Loucy (cell line): ENCODE measurements at regions not wholly inside any gene's neighbourhood (a gene's known extent, or its start where the extent isn't known, plus 50 kb on each side); places are given as distances from the start of the nearest gene placed in this dataset.
A peak's percentile ranks its signal among the peaks of the same experiment; 100 is the strongest.

Experiments
- H2AFZ ChIP-seq: fragments of 200-600 bp; sonication (generic); 2 replicates; pipeline ENCODE4 v1.6.0; 2016; ENCODE audit warnings: antibody characterized with exemption, mild to moderate bottlenecking, low read length, moderate library complexity
- H3F3A ChIP-seq: fragments of 200-600 bp; 2 replicates; pipeline ENCODE4 v1.6.0; 2016; ENCODE audit warnings: antibody characterized with exemption, low read depth, mild to moderate bottlenecking
- H3K27me3 ChIP-seq: fragments of 200-600 bp; sonication (generic); 2 replicates; pipeline ENCODE4 v1.6.1; 2014; ENCODE audit warnings: low read length, mild to moderate bottlenecking; ENCODE audit not compliant: insufficient read depth, poor library complexity, severe bottlenecking
- H3K36me3 ChIP-seq: fragments of 200-600 bp; sonication (generic); 2 replicates; pipeline ENCODE4 v1.6.1; 2016; ENCODE audit warnings: low read length; ENCODE audit not compliant: insufficient read depth
- H3K4me1 ChIP-seq: fragments of 200-600 bp; sonication (generic); 2 replicates; pipeline ENCODE4 v1.5.1; 2014; ENCODE audit warnings: low read length, mild to moderate bottlenecking; ENCODE audit not compliant: insufficient read depth, poor library complexity, severe bottlenecking
- H3K4me2 ChIP-seq: fragments of 200-600 bp; sonication (generic); 2 replicates; pipeline ENCODE4 v1.6.0; 2014; ENCODE audit warnings: antibody characterized with exemption, low read length, low read depth, mild to moderate bottlenecking; ENCODE audit not compliant: poor library complexity, severe bottlenecking
- H3K4me3 ChIP-seq: fragments of 200-600 bp; sonication (generic); 2 replicates; pipeline ENCODE4 v1.5.1; 2014; ENCODE audit warnings: low read length, mild to moderate bottlenecking, mixed read lengths; ENCODE audit not compliant: poor library complexity, severe bottlenecking
- H3K79me2 ChIP-seq: fragments of 200-600 bp; sonication (generic); 2 replicates; pipeline ENCODE4 v1.6.1; 2014; ENCODE audit warnings: low read length; ENCODE audit not compliant: insufficient read depth
- H3K9ac ChIP-seq: fragments of 200-600 bp; sonication (generic); 2 replicates; pipeline ENCODE4 v1.6.0; 2014; ENCODE audit warnings: mild to moderate bottlenecking, low read depth, low read length, moderate library complexity; ENCODE audit not compliant: poor library complexity, severe bottlenecking
- H3K9me2 ChIP-seq: fragments of 200-600 bp; sonication (generic); replicated peaks from 2 replicates; pipeline ENCODE4 v1.6.1; 2016; ENCODE audit warnings: low read depth, low read length, mixed read lengths
- H3K9me3 ChIP-seq: fragments of 200-600 bp; sonication (generic); 2 replicates; pipeline ENCODE4 v1.6.1; 2014; ENCODE audit warnings: mild to moderate bottlenecking, antibody characterized with exemption, low read length, low read depth; ENCODE audit not compliant: insufficient read depth
- H4K20me1 ChIP-seq: fragments of 200-600 bp; sonication (generic); 2 replicates; pipeline ENCODE4 v1.6.0; 2014; ENCODE audit warnings: antibody characterized with exemption, low read length, mild to moderate bottlenecking; ENCODE audit not compliant: insufficient read depth, poor library complexity, severe bottlenecking
- EZH2phosphoT487 ChIP-seq: fragments of 200-600 bp; IDR thresholded peaks from 2 replicates; pipeline ENCODE4 v1.6.1; 2018; ENCODE audit warnings: antibody characterized with exemption, mild to moderate bottlenecking, moderate library complexity, borderline replicate concordance
- TF ChIP-seq, protein P1 (sequence below): fragments of 200-600 bp; sonication (generic); conservative IDR thresholded peaks from 2 replicates; pipeline ENCODE4 v1.5.1; 2014; ENCODE audit warnings: mild to moderate bottlenecking, antibody characterized with exemption, low read length

- H2AFZ ChIP-seq, result no peak overlapping the region
- no peak overlapping the region for H3K4me2 ChIP-seq
- H3K36me3 ChIP-seq, result no peaks in the 10 kb centered on the region
- no peaks in the 10 kb centered on the region for H4K20me1 ChIP-seq
- TF ChIP-seq, protein P1, sequence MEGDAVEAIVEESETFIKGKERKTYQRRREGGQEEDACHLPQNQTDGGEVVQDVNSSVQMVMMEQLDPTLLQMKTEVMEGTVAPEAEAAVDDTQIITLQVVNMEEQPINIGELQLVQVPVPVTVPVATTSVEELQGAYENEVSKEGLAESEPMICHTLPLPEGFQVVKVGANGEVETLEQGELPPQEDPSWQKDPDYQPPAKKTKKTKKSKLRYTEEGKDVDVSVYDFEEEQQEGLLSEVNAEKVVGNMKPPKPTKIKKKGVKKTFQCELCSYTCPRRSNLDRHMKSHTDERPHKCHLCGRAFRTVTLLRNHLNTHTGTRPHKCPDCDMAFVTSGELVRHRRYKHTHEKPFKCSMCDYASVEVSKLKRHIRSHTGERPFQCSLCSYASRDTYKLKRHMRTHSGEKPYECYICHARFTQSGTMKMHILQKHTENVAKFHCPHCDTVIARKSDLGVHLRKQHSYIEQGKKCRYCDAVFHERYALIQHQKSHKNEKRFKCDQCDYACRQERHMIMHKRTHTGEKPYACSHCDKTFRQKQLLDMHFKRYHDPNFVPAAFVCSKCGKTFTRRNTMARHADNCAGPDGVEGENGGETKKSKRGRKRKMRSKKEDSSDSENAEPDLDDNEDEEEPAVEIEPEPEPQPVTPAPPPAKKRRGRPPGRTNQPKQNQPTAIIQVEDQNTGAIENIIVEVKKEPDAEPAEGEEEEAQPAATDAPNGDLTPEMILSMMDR, result no peak
- TF ChIP-seq EZH2phosphoT487, result no peak
- no peaks in the 10 kb centered on the region for H3F3A ChIP-seq
- H3K4me3 ChIP-seq, result no peak overlapping the region
- H3K9me3 ChIP-seq, result no peaks in the 10 kb centered on the region
- H3K79me2 ChIP-seq, result no peaks in the 10 kb centered on the region
- no peak overlapping the region for H3K9ac ChIP-seq
- no peaks in the 10 kb centered on the region for H3K9me2 ChIP-seq
- H3K27me3 ChIP-seq, result no peaks in the 10 kb centered on the region
- H3K4me1 ChIP-seq, result no peaks in the 10 kb centered on the region
Observed at GRCh38 chr17:36854982-36855381, 82.3 kb upstream of the LHX1 start.

GRCh38 chr17:36855459-36855858, 81.8 kb upstream of the LHX1 start:
- Histone ChIP-seq H4K20me1 (no peaks in the 10 kb centered on the region), H3K4me1 (no peaks in the 10 kb centered on the region), H3K36me3 (no peaks in the 10 kb centered on the region), H3K4me2 (no peak overlapping the region), H2AFZ (no peak overlapping the region), H3K27me3 (no peaks in the 10 kb centered on the region), H3K79me2 (no peaks in the 10 kb centered on the region), H3K9me2 (no peaks in the 10 kb centered on the region), H3F3A (no peaks in the 10 kb centered on the region), H3K9me3 (no peaks in the 10 kb centered on the region), H3K4me3 (no peak overlapping the region), H3K9ac (no peak overlapping the region)
- no peak for TF ChIP-seq EZH2phosphoT487
- TF ChIP-seq, protein P1, result peak; percentile 30; the same call in 1 of the 2 replicates

- Histone ChIP-seq H3K27me3 (no peaks in the 10 kb centered on the region), H3K79me2 (no peaks in the 10 kb centered on the region), H3K4me2 (no peak overlapping the region), H3K4me1 (no peaks in the 10 kb centered on the region), H3K4me3 (no peak overlapping the region), H3F3A (no peaks in the 10 kb centered on the region), H3K36me3 (no peaks in the 10 kb centered on the region), H4K20me1 (no peaks in the 10 kb centered on the region), H2AFZ (no peak overlapping the region), H3K9me3 (no peaks in the 10 kb centered on the region), H3K9ac (no peak overlapping the region), H3K9me2 (no peaks in the 10 kb centered on the region)
- TF ChIP-seq, protein P1, result no peak
- no peak for TF ChIP-seq EZH2phosphoT487
Observed at GRCh38 chr17:36856222-36856621, 81.1 kb upstream of the LHX1 start.
